Fibroblast of lung (primary cell): ENCODE measurements at regions not wholly inside any gene's neighbourhood (a gene's known extent, or its start where the extent isn't known, plus 50 kb on each side); places are given as distances from the start of the nearest gene placed in this dataset.

Experiments used
- DNase-seq, 2 donors: peaks; one replicate each; pipeline versions ENCODE4 v3.0.0 to v3.0.0-alpha.2; 2010; ENCODE audit warnings: low read depth in 2 of 2
- H2AFZ ChIP-seq: 2 replicates; pipeline ENCODE4 v1.5.1; 2012; ENCODE audit warnings: low read length, control low read depth, inconsistent platforms
- H3K27ac ChIP-seq: 2 replicates; pipeline ENCODE4 v1.5.1; 2011; ENCODE audit warnings: low read length, control low read depth; ENCODE audit not compliant: insufficient read depth
- H3K27me3 ChIP-seq: 2 replicates; pipeline ENCODE4 v1.5.1; 2011; ENCODE audit warnings: mild to moderate bottlenecking, low read length; ENCODE audit not compliant: control insufficient read depth, insufficient read depth
- H3K36me3 ChIP-seq: 2 replicates; pipeline ENCODE4 v1.5.1; 2011; ENCODE audit warnings: low read length; ENCODE audit not compliant: control insufficient read depth, insufficient read depth
- H3K4me1 ChIP-seq: 2 replicates; pipeline ENCODE4 v1.5.1; 2011; ENCODE audit warnings: low read length; ENCODE audit not compliant: control insufficient read depth, insufficient read depth; ENCODE audit errors: extremely low read depth
- H3K4me2 ChIP-seq: 2 replicates; pipeline ENCODE4 v1.5.1; 2011; ENCODE audit warnings: low read length, control low read depth; ENCODE audit not compliant: insufficient read depth; ENCODE audit errors: extremely low read depth
- H3K4me3 ChIP-seq, 4 experiments: fragments of 200-600 bp in 1 of 4; sonication (generic) in 1 of 4; replicated peaks in 1 of 4; 2 replicates each; pipeline ENCODE4 v1.5.1; 2011 to 2016; ENCODE audit warnings: low read length in 4 of 4, low read depth in 3 of 4, mild to moderate bottlenecking in 3 of 4, control low read depth in 2 of 4, inconsistent platforms in 1 of 4, mixed read lengths in 1 of 4; ENCODE audit not compliant: insufficient read depth in 1 of 4; ENCODE audit errors: control extremely low read depth in 1 of 4
- H3K79me2 ChIP-seq: 2 replicates; pipeline ENCODE4 v1.5.1; 2012; ENCODE audit warnings: mild to moderate bottlenecking, low read length, inconsistent platforms; ENCODE audit not compliant: control insufficient read depth, insufficient read depth
- H3K9ac ChIP-seq: 2 replicates; pipeline ENCODE4 v1.5.1; 2011; ENCODE audit warnings: mild to moderate bottlenecking, low read length, control low read depth; ENCODE audit not compliant: insufficient read depth
- H3K9me3 ChIP-seq: 2 replicates; pipeline ENCODE4 v1.5.1; 2012; ENCODE audit warnings: low read depth, low read length; ENCODE audit not compliant: control insufficient read depth, insufficient read depth
- H4K20me1 ChIP-seq: 2 replicates; pipeline ENCODE4 v1.5.1; 2011; ENCODE audit warnings: low read length; ENCODE audit not compliant: control insufficient read depth, insufficient read depth; ENCODE audit errors: extremely low read depth
- CTCF ChIP-seq, 2 donors: IDR thresholded peaks in 1 of 2; conservative IDR thresholded peaks in 1 of 2; 1 replicate in 1 of 2; 2 replicates in 1 of 2; pipeline ENCODE4 v1.5.1; 2011 to 2012; ENCODE audit warnings: low read length in 2 of 2, control low read depth in 1 of 2, inconsistent platforms in 1 of 2, low read depth in 1 of 2, mild to moderate bottlenecking in 1 of 2
- EZH2 ChIP-seq: IDR thresholded peaks from 2 replicates; pipeline ENCODE4 v1.5.1; 2012; ENCODE audit warnings: low read length, control low read depth, mild to moderate bottlenecking; ENCODE audit errors: missing control alignments

- DNase-seq = no peak
- H3K36me3 ChIP-seq = no peaks in the 10 kb centered on the region
- peak overlapping the region; percentile 40 for H3K4me2 ChIP-seq
- no peaks in the 10 kb centered on the region for H4K20me1 ChIP-seq
- H3K27me3 ChIP-seq = no peaks in the 10 kb centered on the region
- no peaks in the 10 kb centered on the region for H3K79me2 ChIP-seq
- no peak overlapping the region for H3K27ac ChIP-seq
- H2AFZ ChIP-seq = no peak overlapping the region
- H3K9me3 ChIP-seq = no peaks in the 10 kb centered on the region
- H3K4me1 ChIP-seq = no peaks in the 10 kb centered on the region
- H3K4me3 ChIP-seq = peak overlapping the region in 2 of 4 experiments; percentile 23 to 27
- TF ChIP-seq EZH2 (no peak), CTCF (conservative IDR thresholded peaks at IDR 0.05 in 1 of 2, IDR thresholded peaks at IDR 0.05 in 1 of 2; ENCODE audit: low read depth in 1 of 2, low read length in 2 of 2) (no peak)
- no peak overlapping the region for H3K9ac ChIP-seq
Observed at GRCh38 chr6:28747083-28747630, 176.6 kb downstream of the TRIM27 start.

GRCh38 chr6:28747631-28748157 is 176.1 kb downstream of the TRIM27 start:
- DNase-seq = peak; percentile 49 to 92
- peak overlapping the region in 2 of 4 experiments; percentile 23 to 27 for H3K4me3 ChIP-seq
- TF ChIP-seq CTCF (conservative IDR thresholded peaks at IDR 0.05 in 1 of 2, IDR thresholded peaks at IDR 0.05 in 1 of 2; ENCODE audit: low read depth in 1 of 2, low read length in 2 of 2) = no peak
- TF ChIP-seq EZH2 = no peak

GRCh38 chr6:28748192-28748591 is 175.6 kb downstream of the TRIM27 start:
- no peak for DNase-seq
- H2AFZ ChIP-seq = no peak overlapping the region
- no peak overlapping the region for H3K9ac ChIP-seq
- H3K9me3 ChIP-seq = no peaks in the 10 kb centered on the region
- H3K36me3 ChIP-seq = no peaks in the 10 kb centered on the region
- no peaks in the 10 kb centered on the region for H4K20me1 ChIP-seq
- H3K4me1 ChIP-seq = no peaks in the 10 kb centered on the region
- H3K27ac ChIP-seq = no peak overlapping the region
- no peak overlapping the region for H3K4me3 ChIP-seq
- TF ChIP-seq EZH2 (no peak), CTCF (conservative IDR thresholded peaks at IDR 0.05 in 1 of 2, IDR thresholded peaks at IDR 0.05 in 1 of 2; ENCODE audit: low read depth in 1 of 2, low read length in 2 of 2) (no peak)
- H3K79me2 ChIP-seq = no peaks in the 10 kb centered on the region
- no peak overlapping the region for H3K4me2 ChIP-seq
- H3K27me3 ChIP-seq = no peaks in the 10 kb centered on the region

More at GRCh38 chr6:28747631-28748157, 176.1 kb downstream of the TRIM27 start:
- Histone ChIP-seq H4K20me1 (no peaks in the 10 kb centered on the region), H3K27me3 (no peaks in the 10 kb centered on the region), H3K4me2 (no peak overlapping the region), H3K4me1 (no peaks in the 10 kb centered on the region), H3K27ac (no peak overlapping the region), H3K9me3 (no peaks in the 10 kb centered on the region), H3K79me2 (no peaks in the 10 kb centered on the region), H2AFZ (no peak overlapping the region), H3K9ac (no peak overlapping the region), H3K36me3 (no peaks in the 10 kb centered on the region)
